GM12864 (cell line): ENCODE measurements at regions not wholly inside any gene's neighbourhood (a gene's known extent, or its start where the extent isn't known, plus 50 kb on each side); places are given as distances from the start of the nearest gene placed in this dataset.
"Not testable (repeated sequence)": the region's sequence is repeated elsewhere in the genome, so short reads cannot be mapped to it uniquely, and the experiment has no call there.

Experiments
- DNase-seq: peaks from one replicate; pipeline ENCODE4 v3.0.0-alpha.2; 2011; ENCODE audit warnings: low read depth
- H3K4me3 ChIP-seq: 2 replicates; pipeline ENCODE4 v1.5.1; 2011; ENCODE audit warnings: mild to moderate bottlenecking, low read depth, low read length, control low read depth
- TF ChIP-seq, protein P1 (sequence below): IDR thresholded peaks from 2 replicates; pipeline ENCODE4 v1.5.1; 2011; ENCODE audit warnings: low read depth, mild to moderate bottlenecking, moderate library complexity, low read length, control low read depth, inconsistent platforms; ENCODE audit errors: missing control alignments

DNA sequence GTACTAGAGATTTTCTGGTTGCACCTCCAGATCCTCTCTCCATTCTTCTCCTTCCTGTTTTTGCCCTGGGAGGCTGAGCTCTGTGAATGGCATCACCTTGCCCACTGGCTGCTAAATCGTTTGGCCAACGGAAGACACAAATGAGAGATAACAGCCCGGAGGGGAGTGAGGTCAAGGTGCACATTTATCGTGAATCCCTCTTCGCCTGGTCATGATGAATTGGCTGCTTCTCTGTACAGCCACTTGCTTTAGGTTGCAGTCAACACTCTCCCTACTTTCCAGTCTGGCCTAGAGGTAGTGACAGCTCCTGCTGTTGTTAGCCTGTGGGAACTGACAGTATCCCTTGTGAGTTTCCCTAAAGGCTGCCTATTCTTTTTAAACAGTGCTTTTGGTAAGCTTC lies 85.4 kb upstream of the CHCHD3 start:
- DNase-seq, result no peak
- TF ChIP-seq, protein P1, sequence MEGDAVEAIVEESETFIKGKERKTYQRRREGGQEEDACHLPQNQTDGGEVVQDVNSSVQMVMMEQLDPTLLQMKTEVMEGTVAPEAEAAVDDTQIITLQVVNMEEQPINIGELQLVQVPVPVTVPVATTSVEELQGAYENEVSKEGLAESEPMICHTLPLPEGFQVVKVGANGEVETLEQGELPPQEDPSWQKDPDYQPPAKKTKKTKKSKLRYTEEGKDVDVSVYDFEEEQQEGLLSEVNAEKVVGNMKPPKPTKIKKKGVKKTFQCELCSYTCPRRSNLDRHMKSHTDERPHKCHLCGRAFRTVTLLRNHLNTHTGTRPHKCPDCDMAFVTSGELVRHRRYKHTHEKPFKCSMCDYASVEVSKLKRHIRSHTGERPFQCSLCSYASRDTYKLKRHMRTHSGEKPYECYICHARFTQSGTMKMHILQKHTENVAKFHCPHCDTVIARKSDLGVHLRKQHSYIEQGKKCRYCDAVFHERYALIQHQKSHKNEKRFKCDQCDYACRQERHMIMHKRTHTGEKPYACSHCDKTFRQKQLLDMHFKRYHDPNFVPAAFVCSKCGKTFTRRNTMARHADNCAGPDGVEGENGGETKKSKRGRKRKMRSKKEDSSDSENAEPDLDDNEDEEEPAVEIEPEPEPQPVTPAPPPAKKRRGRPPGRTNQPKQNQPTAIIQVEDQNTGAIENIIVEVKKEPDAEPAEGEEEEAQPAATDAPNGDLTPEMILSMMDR, result no peak
- H3K4me3 ChIP-seq, result no peak overlapping the region

DNA sequence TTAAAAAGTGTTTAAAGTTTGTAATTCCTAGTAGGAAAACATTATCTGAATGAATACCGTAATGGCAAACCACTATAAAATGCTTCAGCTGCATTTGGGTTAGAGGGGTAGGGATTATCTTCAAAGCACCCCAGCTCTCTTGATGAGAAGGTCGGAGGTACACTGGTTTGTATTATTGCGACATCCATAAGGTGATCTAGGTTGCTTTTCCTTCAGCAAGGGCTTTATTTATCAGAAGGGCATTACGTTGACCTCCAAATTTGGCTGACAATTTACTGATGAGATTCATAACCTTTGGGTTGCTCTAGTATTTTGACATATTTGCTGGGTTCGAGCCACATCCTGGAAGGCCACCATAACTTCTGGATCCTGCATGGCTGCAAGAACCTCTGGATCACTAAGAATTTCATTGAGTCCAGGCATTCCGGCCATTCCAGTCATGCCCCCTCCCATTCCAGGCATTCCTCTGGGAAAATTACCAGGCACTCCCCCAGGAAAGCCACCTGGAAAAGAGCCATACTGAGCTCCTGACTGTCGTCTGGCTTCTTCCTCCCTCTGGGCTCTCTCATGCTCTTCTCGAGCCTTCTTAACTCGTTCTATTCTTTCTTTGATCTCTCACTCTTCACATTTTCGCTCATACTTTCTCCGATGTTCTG lies 83.6 kb upstream of the EXOC4 start:
- not testable (repeated sequence) for DNase-seq, H3K4me3 ChIP-seq

DNA sequence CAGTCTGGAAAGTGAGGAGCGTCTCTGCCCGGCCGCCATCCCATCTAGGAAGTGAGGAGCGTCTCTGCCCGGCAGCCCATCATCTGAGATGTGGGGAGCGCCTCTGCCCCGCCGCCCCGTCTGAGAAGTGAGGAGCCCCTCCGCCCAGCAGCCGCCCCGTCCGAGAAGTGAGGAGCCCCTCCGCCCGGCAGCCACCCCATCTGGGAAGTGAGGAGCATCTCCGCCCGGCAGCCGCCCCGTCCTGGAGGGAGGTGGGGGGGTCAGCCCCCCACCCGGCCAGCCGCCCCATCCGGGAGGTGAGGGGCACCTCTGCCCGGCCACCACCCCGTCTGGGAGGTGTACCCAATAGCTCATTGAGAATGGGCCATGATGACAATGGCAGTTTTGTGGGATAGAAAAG lies 75.4 kb upstream of the EXOC4 start:
- not testable (repeated sequence) for H3K4me3 ChIP-seq, DNase-seq

DNA sequence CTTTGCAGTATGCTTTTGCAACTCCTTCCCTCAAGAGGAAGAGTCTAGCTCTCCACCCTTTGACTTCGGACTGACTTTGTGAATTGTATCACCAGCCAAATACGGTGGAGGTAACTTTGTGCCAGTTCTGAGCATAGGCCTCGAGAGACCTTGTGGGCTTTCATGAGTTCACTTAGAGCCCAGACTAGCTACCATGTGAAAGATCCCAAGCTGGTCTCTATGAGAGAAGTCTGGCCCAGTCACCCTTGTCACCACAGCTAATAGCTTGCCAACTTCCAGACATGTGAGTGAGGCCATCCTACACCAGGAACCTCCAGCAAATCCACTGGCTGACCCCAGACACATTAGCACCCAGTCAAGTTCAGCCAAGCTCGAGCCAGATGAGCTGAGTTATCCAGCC lies 72.2 kb upstream of the EXOC4 start:
- H3K4me3 ChIP-seq, result no peak overlapping the region
- TF ChIP-seq, protein P1, result no peak
- DNase-seq, result no peak

DNA sequence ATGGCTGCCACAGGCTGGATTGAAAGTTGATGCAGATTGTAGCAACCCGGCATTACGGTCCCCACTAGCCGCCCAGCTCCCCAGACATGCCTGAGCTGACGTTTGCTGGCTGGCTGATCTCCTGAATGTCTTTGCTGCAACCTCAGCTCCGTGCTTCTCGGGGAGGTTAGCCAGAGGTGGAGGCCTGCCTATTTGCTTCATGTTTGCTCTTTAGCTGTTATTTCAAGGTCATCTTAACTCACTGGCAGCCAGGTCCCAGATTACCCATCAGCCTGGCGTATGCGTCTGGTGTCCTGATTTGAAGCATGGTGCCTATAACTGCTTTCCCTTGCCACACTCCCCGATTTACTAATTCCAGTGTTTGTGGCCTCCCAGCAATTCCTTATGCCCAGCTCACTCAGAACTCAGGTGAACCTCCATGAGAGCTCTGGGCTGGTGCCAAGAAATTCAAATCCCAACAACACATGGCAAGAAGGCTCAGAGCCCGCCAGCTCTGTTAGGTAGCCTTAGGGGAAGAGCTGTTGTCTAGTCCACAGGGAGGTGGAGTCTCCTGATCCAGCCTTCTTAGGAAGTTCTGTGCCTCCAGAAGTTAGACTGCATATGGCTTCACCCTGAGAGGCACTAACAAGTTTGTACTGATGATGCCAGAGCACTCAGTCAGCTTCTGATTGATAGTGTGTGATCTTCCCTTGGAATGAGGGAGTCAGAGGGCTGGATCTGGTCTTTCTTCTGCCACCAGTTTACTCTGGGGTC lies 69.7 kb upstream of the EXOC4 start:
- no peak for DNase-seq
- H3K4me3 ChIP-seq, result no peak overlapping the region
- TF ChIP-seq, protein P1, result no peak

DNA sequence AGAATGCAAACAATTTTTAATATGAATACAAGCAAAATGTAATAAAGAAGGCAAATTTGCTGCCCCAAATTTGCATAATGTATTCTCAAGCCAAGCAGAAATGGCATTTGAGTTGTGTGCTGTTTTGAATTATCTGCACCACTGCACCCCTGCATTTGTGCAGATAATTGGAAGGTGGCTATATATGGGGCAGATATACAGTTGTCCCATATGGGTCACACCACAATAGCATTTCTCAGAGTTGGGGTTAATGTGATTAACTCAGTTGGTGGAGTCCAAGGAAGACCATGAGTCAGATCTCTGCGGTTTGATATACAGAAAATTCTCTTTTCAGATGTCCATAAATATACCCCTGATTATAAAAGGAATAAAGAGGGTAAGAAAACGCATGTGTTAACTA lies 68.9 kb upstream of the EXOC4 start:
- DNase-seq, result no peak
- H3K4me3 ChIP-seq, result no peak overlapping the region
- TF ChIP-seq, protein P1, result no peak

DNA sequence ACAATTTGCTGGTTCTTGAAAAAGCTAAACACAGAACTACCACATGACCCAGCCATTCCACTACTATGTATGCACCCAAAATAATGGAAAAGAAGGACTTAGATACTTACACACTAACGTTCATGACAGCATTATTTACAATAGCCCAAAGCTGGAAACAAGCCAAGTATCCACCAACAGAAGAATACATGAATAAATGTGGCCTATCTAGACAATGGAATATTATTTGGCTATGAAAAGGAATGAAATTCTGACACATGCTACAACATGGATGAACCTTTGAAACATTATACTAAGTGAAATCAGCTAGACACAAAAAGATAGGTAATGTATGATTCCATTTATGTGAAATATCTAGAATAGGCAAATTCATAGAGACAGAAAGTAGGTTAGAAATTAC lies 67.4 kb upstream of the EXOC4 start:
- no peak for DNase-seq
- TF ChIP-seq, protein P1, result no peak
- H3K4me3 ChIP-seq, result no peak overlapping the region

DNA sequence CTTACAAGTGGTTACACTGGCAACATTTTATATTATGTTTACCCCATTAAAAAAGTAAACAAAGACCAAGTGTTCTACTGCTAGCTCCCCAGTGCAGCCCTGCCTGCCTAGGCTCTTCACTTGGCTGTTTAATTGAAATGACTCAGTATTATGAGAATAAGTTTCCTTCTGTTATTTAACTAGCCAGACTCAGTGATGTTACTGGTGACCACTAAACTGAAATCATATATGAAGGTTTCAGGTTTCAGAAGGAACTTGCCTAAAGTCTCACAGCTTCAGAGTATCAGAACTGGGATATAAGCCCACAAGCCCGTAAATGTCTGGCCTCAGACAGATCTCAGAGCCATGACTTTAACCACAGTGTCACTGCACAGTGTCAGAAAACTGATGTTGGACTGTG lies 66.8 kb upstream of the EXOC4 start:
- no peak for DNase-seq
- H3K4me3 ChIP-seq, result no peak overlapping the region
- TF ChIP-seq, protein P1, result no peak
